ENCODE measurements at regions not wholly inside any gene's neighbourhood (a gene's known extent, or its start where the extent isn't known, plus 50 kb on each side); places are given as distances from the start of the nearest gene placed in this dataset.

GRCh38 chrX:140916872-140917271, 85.5 kb upstream of the SPANXB1 start:
- H3K4me1 ChIP-seq = no peaks in the 10 kb centered on the region
- DNase-seq (ENCODE audit: low spot score in 2 of 2) = no peak
- peaks cover 0 to 22% of the 10 kb centered on the region in 2 donors for H3K27me3 ChIP-seq
- no peaks in the 10 kb centered on the region for H3K9me3 ChIP-seq
- no peaks in the 10 kb centered on the region for H3K36me3 ChIP-seq
- TF ChIP-seq CTCF (IDR thresholded peaks at IDR 0.05) (no peak), POLR2A (IDR thresholded peaks at IDR 0.05) (no peak), POLR2AphosphoS5 (IDR thresholded peaks at IDR 0.05) (no peak)
- no peak overlapping the region for H3K27ac ChIP-seq
- intact Hi-C loops (cut with DNase I; ENCODE audit: low total_unique reads) = loop anchor here (10.0 kb wide), 1 partner anchor 1578 kb away; no protein-coding TSS in a partner anchor
- H3K4me3 ChIP-seq = no peak overlapping the region

GRCh38 chrX:140917354-140918115, 84.9 kb upstream of the SPANXB1 start:
- Histone ChIP-seq H3K4me3 (no peak overlapping the region), H3K9me3 (no peaks in the 10 kb centered on the region), H3K4me1 (no peaks in the 10 kb centered on the region), H3K27ac (no peak overlapping the region), H3K27me3 (peaks cover 0 to 16% of the 10 kb centered on the region in 2 donors), H3K36me3 (no peaks in the 10 kb centered on the region)
- no peak for DNase-seq (ENCODE audit: low spot score in 2 of 2)
- intact Hi-C loops (cut with DNase I; ENCODE audit: low total_unique reads) = loop anchor here (10.0 kb wide), 1 partner anchor 1577 kb away; no protein-coding TSS in a partner anchor
- no peak for TF ChIP-seq POLR2AphosphoS5 (IDR thresholded peaks at IDR 0.05)
- TF ChIP-seq POLR2A (IDR thresholded peaks at IDR 0.05) = no peak
- no peak for TF ChIP-seq CTCF (IDR thresholded peaks at IDR 0.05)

DNA sequence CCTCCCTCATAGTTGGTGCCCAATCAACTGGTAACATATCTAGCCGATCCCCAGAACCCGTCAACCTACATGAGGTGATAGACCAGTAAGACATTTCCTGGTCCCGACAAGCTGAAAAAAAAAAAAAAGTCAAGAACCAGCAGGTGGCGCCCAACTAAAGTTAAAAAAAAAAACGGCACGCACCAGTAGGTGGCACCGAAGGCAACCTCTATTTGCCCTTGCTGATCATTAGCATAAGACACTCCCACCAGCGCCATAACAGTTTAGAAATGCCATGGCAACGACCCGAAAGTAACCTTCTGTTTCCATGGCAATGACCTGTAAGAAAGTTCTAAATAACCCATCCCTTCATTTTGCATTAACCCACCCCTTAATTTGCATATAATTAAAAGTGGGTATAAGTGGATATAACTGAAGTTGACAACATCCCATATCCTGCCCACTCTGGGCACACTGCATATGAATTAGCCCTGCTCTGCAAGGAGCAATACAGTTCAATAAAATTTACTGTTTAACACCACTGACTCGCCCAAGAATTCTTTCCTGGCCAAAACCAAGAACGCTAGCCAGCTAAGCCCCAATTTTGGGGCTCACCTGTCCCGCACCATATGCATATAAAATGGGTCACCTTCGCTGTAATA, 83.9 kb upstream of the SPANXB1 start:
- intact Hi-C loops (cut with DNase I; ENCODE audit: low total_unique reads) = loop anchor here (10.0 kb wide), 1 partner anchor 1576 kb away; no protein-coding TSS in a partner anchor
- Histone ChIP-seq H3K9me3 (no peaks in the 10 kb centered on the region), H3K4me1 (no peaks in the 10 kb centered on the region), H3K27me3 (peaks cover 0 to 21% of the 10 kb centered on the region in 2 donors), H3K27ac (no peak overlapping the region), H3K36me3 (no peaks in the 10 kb centered on the region), H3K4me3 (no peak overlapping the region)
- DNase-seq (ENCODE audit: low spot score in 2 of 2) = no peak
- TF ChIP-seq CTCF (IDR thresholded peaks at IDR 0.05) = peak in 2 of 3 donors; percentile 21 to 58
- no peak for TF ChIP-seq POLR2A (IDR thresholded peaks at IDR 0.05)
- no peak for TF ChIP-seq POLR2AphosphoS5 (IDR thresholded peaks at IDR 0.05)

- TF ChIP-seq POLR2AphosphoS5 (IDR thresholded peaks at IDR 0.05) = no peak
- no peak for TF ChIP-seq POLR2A (IDR thresholded peaks at IDR 0.05)
- TF ChIP-seq CTCF (IDR thresholded peaks at IDR 0.05) = no peak
- intact Hi-C loops (cut with DNase I; ENCODE audit: low total_unique reads) = no loop called here
- no peak overlapping the region for H3K4me3 ChIP-seq
- no peaks in the 10 kb centered on the region for H3K9me3 ChIP-seq
- DNase-seq (ENCODE audit: low spot score in 2 of 2) = no peak
- H3K27me3 ChIP-seq = peaks cover 0 to 6% of the 10 kb centered on the region in 2 donors
- H3K36me3 ChIP-seq = no peaks in the 10 kb centered on the region
- H3K4me1 ChIP-seq = no peaks in the 10 kb centered on the region
- H3K27ac ChIP-seq = no peak overlapping the region
Measured at GRCh38 chrX:140920416-140920815, 82.0 kb upstream of the SPANXB1 start.

DNA sequence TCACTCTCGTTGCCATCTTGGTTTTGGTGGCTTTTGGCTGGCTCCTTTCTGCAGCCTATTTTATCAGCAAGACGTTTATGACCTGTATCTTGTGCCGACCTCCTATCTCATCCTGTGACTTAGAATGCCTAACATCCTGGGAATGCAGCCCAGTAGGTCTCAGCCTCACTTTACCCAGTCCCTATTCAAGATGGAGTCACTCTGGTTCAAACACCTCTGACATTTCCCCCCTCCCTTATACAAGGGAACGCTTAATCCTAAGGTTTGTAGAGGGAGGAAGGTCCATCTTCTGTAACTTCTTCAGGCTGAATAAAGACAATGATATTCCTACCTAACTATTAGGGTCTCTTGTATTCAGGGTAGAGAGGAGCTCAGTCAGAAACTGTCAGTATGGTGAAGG, 79.3 kb upstream of the SPANXB1 start:
- no peak overlapping the region for H3K27ac ChIP-seq
- DNase-seq (ENCODE audit: low spot score in 2 of 2) = no peak
- peaks cover 0 to 5% of the 10 kb centered on the region in 2 donors for H3K27me3 ChIP-seq
- H3K4me1 ChIP-seq = no peaks in the 10 kb centered on the region
- no peaks in the 10 kb centered on the region for H3K9me3 ChIP-seq
- intact Hi-C loops (cut with DNase I; ENCODE audit: low total_unique reads) = no loop called here
- no peaks in the 10 kb centered on the region for H3K36me3 ChIP-seq
- TF ChIP-seq POLR2A (IDR thresholded peaks at IDR 0.05) (no peak), POLR2AphosphoS5 (IDR thresholded peaks at IDR 0.05) (no peak), CTCF (IDR thresholded peaks at IDR 0.05) (no peak)
- H3K4me3 ChIP-seq = no peak overlapping the region

Measured in breast epithelium (tissue), 4 donors.